ENCODE measurements at regions not wholly inside any gene's neighbourhood (a gene's known extent, or its start where the extent isn't known, plus 50 kb on each side); places are given as distances from the start of the nearest gene placed in this dataset.

DNA sequence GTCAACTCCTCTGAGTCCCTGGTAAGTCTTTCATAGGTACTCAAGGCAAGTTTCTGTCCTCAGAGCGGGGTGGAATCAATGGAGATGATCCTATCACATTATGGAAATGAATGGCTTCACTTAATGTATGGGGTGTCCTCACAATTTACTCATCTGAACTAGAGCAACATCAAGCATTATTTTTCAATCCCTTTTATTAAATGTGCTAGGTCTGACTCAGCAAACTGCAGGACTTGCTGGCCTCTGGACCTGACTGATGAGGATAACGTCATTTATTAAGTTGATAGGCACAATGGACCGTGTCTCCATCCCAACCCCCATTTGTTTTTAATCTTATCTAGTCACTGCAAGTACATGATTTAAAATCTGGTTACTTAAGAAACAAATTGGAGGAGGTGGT is 259.2 kb downstream of the NUF2 start:
- H3K9me2 ChIP-seq (ENCODE audit: insufficient read depth, low read length): no peaks in the 10 kb centered on the region
- no peak overlapping the region for H2AFZ ChIP-seq (ENCODE audit: low read depth, low read length)
- H4K20me1 ChIP-seq (ENCODE audit: insufficient read depth): no peaks in the 10 kb centered on the region
- H3K79me2 ChIP-seq (replicated peaks; ENCODE audit: insufficient read depth, low read length): no peaks in the 10 kb centered on the region
- no peak overlapping the region for H3K27ac ChIP-seq (ENCODE audit: low read length)
- no peak for TF ChIP-seq SMC3 (conservative IDR thresholded peaks at IDR 0.05; ENCODE audit: poor library complexity)
- TF ChIP-seq, protein P1, sequence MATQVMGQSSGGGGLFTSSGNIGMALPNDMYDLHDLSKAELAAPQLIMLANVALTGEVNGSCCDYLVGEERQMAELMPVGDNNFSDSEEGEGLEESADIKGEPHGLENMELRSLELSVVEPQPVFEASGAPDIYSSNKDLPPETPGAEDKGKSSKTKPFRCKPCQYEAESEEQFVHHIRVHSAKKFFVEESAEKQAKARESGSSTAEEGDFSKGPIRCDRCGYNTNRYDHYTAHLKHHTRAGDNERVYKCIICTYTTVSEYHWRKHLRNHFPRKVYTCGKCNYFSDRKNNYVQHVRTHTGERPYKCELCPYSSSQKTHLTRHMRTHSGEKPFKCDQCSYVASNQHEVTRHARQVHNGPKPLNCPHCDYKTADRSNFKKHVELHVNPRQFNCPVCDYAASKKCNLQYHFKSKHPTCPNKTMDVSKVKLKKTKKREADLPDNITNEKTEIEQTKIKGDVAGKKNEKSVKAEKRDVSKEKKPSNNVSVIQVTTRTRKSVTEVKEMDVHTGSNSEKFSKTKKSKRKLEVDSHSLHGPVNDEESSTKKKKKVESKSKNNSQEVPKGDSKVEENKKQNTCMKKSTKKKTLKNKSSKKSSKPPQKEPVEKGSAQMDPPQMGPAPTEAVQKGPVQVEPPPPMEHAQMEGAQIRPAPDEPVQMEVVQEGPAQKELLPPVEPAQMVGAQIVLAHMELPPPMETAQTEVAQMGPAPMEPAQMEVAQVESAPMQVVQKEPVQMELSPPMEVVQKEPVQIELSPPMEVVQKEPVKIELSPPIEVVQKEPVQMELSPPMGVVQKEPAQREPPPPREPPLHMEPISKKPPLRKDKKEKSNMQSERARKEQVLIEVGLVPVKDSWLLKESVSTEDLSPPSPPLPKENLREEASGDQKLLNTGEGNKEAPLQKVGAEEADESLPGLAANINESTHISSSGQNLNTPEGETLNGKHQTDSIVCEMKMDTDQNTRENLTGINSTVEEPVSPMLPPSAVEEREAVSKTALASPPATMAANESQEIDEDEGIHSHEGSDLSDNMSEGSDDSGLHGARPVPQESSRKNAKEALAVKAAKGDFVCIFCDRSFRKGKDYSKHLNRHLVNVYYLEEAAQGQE (IDR thresholded peaks at IDR 0.05; ENCODE audit: borderline replicate concordance): no peak
- no peaks in the 10 kb centered on the region for H3F3A ChIP-seq (ENCODE audit: insufficient read depth, low read length, poor library complexity, severe bottlenecking)
- H3K36me3 ChIP-seq (ENCODE audit: insufficient read depth, low read length): no peaks in the 10 kb centered on the region
- no peak overlapping the region for H3K4me2 ChIP-seq (ENCODE audit: low read length)
- H3K27me3 ChIP-seq (ENCODE audit: insufficient read depth, low read depth, low read length): no peaks in the 10 kb centered on the region
- H3K9me3 ChIP-seq (ENCODE audit: low read length): no peaks in the 10 kb centered on the region
- H3K4me3 ChIP-seq (ENCODE audit: low read length): no peak overlapping the region
- H3K9ac ChIP-seq (ENCODE audit: low read length): no peak overlapping the region

DNA sequence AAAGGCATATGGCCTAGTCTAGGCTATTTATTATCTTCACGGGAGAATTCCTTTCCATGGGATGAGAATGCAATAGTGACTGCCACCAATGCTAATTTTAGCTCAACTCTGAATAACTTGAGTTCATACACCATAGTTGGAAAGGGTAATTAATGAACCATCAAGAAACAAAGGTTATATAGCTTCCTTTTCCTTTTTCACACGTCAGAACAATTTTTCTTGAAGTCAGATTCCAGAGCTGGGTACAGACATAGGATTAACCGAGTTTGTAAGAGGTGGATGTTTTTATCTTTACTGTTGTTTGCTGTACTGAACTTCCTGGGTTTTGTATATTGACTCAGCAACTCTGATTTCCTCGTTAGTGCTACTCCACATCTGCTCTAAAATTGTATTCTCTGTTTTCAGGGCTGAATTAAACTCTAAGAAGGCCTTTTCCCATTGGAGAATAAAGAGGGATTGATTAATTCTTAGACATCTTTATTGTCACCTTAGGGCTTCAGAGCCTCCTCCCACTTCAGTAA is 262.0 kb downstream of the NUF2 start:
- H3K4me3 ChIP-seq (ENCODE audit: low read length): no peak overlapping the region
- no peaks in the 10 kb centered on the region for H3K79me2 ChIP-seq (replicated peaks; ENCODE audit: insufficient read depth, low read length)
- no peak overlapping the region for H3K4me2 ChIP-seq (ENCODE audit: low read length)
- no peaks in the 10 kb centered on the region for H3K9me3 ChIP-seq (ENCODE audit: low read length)
- H3K27me3 ChIP-seq (ENCODE audit: insufficient read depth, low read depth, low read length): no peaks in the 10 kb centered on the region
- no peak overlapping the region for H3K9ac ChIP-seq (ENCODE audit: low read length)
- no peaks in the 10 kb centered on the region for H4K20me1 ChIP-seq (ENCODE audit: insufficient read depth)
- H3K9me2 ChIP-seq (ENCODE audit: insufficient read depth, low read length): no peaks in the 10 kb centered on the region
- TF ChIP-seq, protein P2, sequence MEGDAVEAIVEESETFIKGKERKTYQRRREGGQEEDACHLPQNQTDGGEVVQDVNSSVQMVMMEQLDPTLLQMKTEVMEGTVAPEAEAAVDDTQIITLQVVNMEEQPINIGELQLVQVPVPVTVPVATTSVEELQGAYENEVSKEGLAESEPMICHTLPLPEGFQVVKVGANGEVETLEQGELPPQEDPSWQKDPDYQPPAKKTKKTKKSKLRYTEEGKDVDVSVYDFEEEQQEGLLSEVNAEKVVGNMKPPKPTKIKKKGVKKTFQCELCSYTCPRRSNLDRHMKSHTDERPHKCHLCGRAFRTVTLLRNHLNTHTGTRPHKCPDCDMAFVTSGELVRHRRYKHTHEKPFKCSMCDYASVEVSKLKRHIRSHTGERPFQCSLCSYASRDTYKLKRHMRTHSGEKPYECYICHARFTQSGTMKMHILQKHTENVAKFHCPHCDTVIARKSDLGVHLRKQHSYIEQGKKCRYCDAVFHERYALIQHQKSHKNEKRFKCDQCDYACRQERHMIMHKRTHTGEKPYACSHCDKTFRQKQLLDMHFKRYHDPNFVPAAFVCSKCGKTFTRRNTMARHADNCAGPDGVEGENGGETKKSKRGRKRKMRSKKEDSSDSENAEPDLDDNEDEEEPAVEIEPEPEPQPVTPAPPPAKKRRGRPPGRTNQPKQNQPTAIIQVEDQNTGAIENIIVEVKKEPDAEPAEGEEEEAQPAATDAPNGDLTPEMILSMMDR (IDR thresholded peaks at IDR 0.05; ENCODE audit: poor library complexity, severe bottlenecking): no peak
- TF ChIP-seq EZH2 (IDR thresholded peaks at IDR 0.05; ENCODE audit: borderline replicate concordance, insufficient read depth, low read length, poor library complexity, severe bottlenecking): no peak
- no peak for TF ChIP-seq SMC3 (conservative IDR thresholded peaks at IDR 0.05; ENCODE audit: poor library complexity)
- TF ChIP-seq, protein P1 (IDR thresholded peaks at IDR 0.05; ENCODE audit: borderline replicate concordance): no peak
- TF ChIP-seq EP300 (conservative IDR thresholded peaks at IDR 0.05; ENCODE audit: poor library complexity, severe bottlenecking): no peak
- no peak for TF ChIP-seq MXI1 (conservative IDR thresholded peaks at IDR 0.05; ENCODE audit: poor library complexity, severe bottlenecking)
- no peak overlapping the region for H2AFZ ChIP-seq (ENCODE audit: low read depth, low read length)
- H3F3A ChIP-seq (ENCODE audit: insufficient read depth, low read length, poor library complexity, severe bottlenecking): no peaks in the 10 kb centered on the region
- no peaks in the 10 kb centered on the region for H3K36me3 ChIP-seq (ENCODE audit: insufficient read depth, low read length)
- no peak overlapping the region for H3K27ac ChIP-seq (ENCODE audit: low read length)

Measured in neural cell (in vitro differentiated cells).